ENCODE measurements at regions not wholly inside any gene's neighbourhood (a gene's known extent, or its start where the extent isn't known, plus 50 kb on each side); places are given as distances from the start of the nearest gene placed in this dataset.

DNA sequence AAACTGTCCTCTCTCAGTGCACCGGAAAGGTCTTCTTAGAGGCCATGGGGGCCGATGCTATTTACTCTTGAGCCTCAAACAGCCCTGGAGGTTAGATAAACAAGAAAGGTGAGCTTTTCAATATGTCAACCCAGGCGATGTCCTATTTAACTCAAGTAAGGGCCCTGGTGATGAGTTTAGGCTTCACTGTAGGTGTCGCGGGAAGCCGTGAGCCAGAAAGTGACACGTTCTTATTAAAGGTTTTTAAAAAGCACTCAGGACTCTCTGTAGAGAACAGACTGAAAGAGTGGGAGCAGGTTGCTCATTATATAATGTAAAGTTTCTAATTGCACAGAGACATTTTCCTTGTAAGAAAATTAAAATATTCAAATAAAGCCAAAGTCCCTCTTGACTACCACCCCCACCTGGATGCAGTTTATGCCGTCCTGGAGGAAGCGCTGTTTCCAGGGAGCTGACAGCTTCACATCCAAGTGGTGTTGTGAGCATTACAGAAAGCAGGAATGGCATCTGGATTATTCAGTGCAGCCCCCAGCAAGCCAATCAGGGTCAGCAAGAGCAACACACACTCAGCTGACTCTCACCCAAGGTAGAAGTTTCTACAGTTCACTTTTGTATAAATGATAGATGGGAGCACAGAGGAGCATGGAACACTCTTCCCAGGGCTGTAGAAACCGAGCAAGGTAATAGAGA, 280.3 kb downstream of the DRD1 start:
- TF ChIP-seq, protein P1, sequence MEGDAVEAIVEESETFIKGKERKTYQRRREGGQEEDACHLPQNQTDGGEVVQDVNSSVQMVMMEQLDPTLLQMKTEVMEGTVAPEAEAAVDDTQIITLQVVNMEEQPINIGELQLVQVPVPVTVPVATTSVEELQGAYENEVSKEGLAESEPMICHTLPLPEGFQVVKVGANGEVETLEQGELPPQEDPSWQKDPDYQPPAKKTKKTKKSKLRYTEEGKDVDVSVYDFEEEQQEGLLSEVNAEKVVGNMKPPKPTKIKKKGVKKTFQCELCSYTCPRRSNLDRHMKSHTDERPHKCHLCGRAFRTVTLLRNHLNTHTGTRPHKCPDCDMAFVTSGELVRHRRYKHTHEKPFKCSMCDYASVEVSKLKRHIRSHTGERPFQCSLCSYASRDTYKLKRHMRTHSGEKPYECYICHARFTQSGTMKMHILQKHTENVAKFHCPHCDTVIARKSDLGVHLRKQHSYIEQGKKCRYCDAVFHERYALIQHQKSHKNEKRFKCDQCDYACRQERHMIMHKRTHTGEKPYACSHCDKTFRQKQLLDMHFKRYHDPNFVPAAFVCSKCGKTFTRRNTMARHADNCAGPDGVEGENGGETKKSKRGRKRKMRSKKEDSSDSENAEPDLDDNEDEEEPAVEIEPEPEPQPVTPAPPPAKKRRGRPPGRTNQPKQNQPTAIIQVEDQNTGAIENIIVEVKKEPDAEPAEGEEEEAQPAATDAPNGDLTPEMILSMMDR (IDR thresholded peaks at IDR 0.05; ENCODE audit: extremely low read depth, missing control alignments): no peak
- DNase-seq (ENCODE audit: low spot score): no peak

DNA sequence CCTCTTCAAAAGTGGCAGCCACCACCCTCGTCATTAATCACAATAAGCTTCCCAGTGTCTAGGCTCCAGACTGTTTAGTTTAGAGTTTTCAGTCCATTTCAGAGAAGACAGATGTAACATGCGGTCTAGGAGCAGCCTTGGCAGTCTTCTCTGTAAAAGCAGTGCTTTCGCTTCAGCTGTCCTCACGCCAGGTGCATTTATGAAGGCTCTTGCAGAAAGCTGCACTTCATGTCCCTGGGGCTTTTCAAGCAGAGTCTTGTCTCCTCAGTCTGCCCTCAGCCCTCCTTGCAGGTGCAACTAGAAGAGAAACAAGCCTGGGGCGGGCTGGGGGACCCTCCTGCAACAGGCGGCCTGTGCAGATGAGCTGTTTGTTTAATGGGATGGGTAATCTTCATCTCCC, 281.9 kb downstream of the DRD1 start:
- TF ChIP-seq, protein P1 (IDR thresholded peaks at IDR 0.05; ENCODE audit: extremely low read depth, missing control alignments): no peak
- DNase-seq (ENCODE audit: low spot score): no peak

DNA sequence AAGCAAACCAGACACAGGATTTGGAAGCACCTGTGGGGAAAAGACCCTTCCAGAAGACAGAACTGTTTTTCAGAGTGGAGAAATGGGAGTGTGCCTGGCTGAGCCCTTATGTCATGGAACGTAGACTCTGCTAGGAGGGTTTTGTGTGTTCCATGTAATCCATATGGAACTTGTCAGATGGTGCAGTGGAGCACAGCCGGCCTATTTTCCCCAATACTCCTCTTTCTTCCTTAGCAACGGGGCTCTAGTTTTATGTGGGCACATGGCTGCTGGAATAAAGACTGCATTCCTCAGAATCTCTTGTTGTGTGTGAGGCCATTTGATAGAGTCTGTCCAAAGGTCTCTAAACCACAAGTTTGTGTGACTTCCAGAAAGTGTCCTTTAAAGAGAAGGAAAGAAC, 284.0 kb downstream of the DRD1 start:
- TF ChIP-seq, protein P1 (IDR thresholded peaks at IDR 0.05; ENCODE audit: extremely low read depth, missing control alignments): no peak
- DNase-seq (ENCODE audit: low spot score): no peak

DNA sequence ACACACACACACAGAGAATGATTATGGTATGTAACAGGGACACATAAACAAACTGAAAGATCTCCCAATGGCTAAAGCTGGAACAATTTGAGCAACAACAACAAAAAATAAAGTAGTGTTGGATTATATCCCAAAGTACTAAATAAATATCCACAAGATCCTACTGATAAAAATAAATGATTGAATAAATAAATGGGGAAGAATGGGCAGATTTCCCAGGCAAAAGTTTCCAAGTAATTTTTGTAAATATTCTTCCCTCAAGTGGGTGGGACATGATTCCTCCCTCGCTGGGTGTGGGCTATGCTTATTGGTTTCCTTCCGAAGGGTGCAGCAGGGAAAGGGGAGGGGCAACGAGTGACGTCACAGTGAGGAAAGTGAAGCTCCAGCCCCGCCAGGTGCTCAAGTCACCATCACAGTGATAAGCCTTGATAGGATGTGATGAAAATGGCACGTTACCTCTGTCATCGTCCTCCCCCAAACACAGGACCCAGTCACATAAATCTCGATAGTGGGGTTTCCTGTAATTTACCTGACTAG, 295.3 kb downstream of the DRD1 start:
- no peak for DNase-seq (ENCODE audit: low spot score)
- TF ChIP-seq, protein P1 (IDR thresholded peaks at IDR 0.05; ENCODE audit: extremely low read depth, missing control alignments): no peak

DNA sequence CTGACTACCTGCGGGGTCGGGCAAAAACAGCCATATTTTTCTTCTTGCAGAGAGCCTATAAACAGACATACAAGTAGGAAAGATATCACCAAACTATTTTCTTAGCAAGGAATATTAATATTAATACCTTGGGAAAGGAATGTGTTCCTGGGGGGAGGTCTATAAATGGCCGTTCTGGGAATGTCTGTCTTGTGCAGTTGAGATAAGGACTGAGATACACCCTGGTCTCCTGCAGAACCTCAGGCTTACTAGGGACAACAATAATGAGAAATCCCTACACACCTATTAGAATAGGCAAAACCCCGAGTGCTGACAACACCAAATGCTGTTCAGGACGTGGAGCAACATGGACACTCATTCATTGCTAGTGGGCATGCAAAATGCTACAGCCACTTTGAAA, 297.2 kb downstream of the DRD1 start:
- no peak for DNase-seq (ENCODE audit: low spot score)
- TF ChIP-seq, protein P1 (IDR thresholded peaks at IDR 0.05; ENCODE audit: extremely low read depth, missing control alignments): no peak

DNA sequence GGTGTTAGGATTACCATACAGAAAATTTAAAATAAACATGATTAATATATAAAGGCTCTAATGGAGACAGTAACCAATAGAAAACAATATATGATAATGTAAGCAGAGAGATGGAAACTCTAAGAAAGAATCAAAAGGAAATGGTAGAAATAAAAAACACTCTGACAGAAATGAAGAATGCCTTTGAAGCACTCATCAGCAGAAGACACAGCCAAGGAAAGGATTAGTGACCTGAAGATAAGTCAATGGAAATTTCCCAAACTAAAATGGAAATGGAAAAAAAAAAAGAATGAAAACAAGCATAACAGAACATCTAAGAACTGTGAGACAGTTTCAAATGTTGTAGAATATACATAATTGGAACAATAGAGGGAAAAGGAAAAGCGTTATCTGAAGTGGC, 302.6 kb downstream of the DRD1 start:
- TF ChIP-seq, protein P1 (IDR thresholded peaks at IDR 0.05; ENCODE audit: extremely low read depth, missing control alignments): no peak
- DNase-seq (ENCODE audit: low spot score): no peak

DNA sequence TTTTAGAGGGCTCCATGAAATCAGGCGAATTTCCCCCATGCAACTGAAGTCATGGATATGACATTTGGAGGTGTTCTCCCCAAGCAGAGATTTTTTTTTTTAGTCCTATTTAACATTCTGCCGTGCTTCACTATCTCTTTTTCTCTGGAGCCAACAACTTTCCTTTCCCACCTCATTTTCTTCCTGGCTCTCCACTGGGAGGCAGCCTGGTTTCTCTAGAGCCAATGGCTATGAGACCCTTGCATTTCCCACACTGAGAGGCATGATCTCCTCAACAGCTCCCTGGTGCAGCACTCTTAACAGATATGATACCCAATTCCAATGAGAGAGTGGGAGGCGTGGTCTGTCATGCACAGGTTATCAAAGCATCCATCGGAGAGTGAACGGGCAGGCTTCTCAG, 310.8 kb downstream of the DRD1 start:
- TF ChIP-seq, protein P1 (IDR thresholded peaks at IDR 0.05; ENCODE audit: extremely low read depth, missing control alignments): no peak
- DNase-seq (ENCODE audit: low spot score): no peak

Measured in GM20000 (cell line).